Right lobe of liver (tissue), 1 donor: ENCODE measurements at regions not wholly inside any gene's neighbourhood (a gene's known extent, or its start where the extent isn't known, plus 50 kb on each side); places are given as distances from the start of the nearest gene placed in this dataset.

Experiments
- small RNA-seq, 2 experiments: library from RNA; depleted of rRNA; stranded (forward); fragments of <200 nt; gene quantifications; one replicate each; pipeline ENCODE3, GENCODE V24; 2016

Small RNA genes in the stretch of these regions (small RNA-seq; reads per million reads assigned to genes)
- 0 reads per million in 2 experiments for gene RNA5SP236
